ENCODE measurements at regions not wholly inside any gene's neighbourhood (a gene's known extent, or its start where the extent isn't known, plus 50 kb on each side); places are given as distances from the start of the nearest gene placed in this dataset.

DNA sequence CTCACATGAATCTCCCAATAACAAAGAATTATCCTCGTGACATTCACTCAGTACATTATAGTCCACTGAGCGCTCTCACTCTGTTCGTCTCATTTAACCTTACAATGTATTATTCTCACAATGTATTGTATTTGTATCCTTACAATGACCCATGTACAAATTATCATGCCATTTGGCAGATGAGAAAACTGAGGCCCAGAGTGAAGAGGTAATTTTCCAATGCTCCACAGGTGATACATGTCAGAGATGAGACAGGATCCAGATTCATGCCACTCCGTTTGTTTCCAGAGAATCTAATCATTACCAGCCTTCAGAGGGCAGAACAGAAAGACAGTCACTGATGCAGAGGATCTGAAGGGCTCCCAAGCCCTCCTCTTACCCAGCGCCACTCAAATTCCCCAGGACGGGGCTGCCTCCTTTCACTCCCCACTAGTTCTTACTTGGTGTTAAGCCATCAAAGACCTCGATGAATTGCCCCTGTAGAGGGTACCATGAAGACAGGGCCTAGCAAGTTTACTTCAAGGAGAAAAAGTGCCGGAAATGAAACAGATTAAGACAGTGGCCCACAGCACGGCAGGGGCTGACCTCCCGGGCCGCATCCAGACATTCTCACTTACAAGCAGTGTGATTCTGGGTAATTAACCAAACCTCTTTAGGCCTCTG, 98.4 kb upstream of the MBOAT2 start:
- Histone ChIP-seq H3K4me3 (ENCODE audit: low read length in 2 of 2) (no peak overlapping the region), H3K18ac (ENCODE audit: low read length) (no peak overlapping the region), H2BK120ac (ENCODE audit: low read depth, low read length) (no peak overlapping the region), H3K27ac (replicated peaks; ENCODE audit: low read length) (no peak overlapping the region), H3K23ac (ENCODE audit: low read depth, low read length, poor library complexity) (no peak overlapping the region), H3K4me2 (ENCODE audit: insufficient read depth, low read length, poor library complexity, severe bottlenecking) (no peak overlapping the region), H4K91ac (ENCODE audit: low read depth, low read length, poor library complexity) (no peak overlapping the region), H2AFZ (ENCODE audit: low read length) (no peak overlapping the region), H3K14ac (ENCODE audit: low read length) (no peak overlapping the region), H2BK5ac (ENCODE audit: low read length) (no peak overlapping the region), H3K79me1 (ENCODE audit: low read depth, low read length) (peaks cover 1% of the 10 kb centered on the region), H3K27me3 (ENCODE audit: control insufficient read depth in 3 of 3, insufficient read depth in 3 of 3, low read depth in 1 of 3, low read length in 3 of 3) (peaks cover 0 to 20% (median 9%) of the 10 kb centered on the region in 3 experiments), H4K8ac (ENCODE audit: low read depth, low read length) (no peak overlapping the region), H3K9ac (ENCODE audit: low read depth, low read length, poor library complexity) (no peak overlapping the region), H3K9me3 (replicated peaks in 1 of 2; ENCODE audit: control insufficient read depth in 2 of 2, insufficient read depth in 1 of 2, low read depth in 1 of 2, low read length in 2 of 2) (no peaks in the 10 kb centered on the region), H2AK5ac (ENCODE audit: low read depth, low read length) (no peak overlapping the region), H3K4me1 (ENCODE audit: control insufficient read depth in 2 of 2, insufficient read depth in 1 of 2, low read depth in 1 of 2, low read length in 2 of 2) (peaks cover 0 to 6% of the 10 kb centered on the region in 2 donors), H3K4ac (ENCODE audit: low read length) (no peak overlapping the region), H2BK12ac (ENCODE audit: low read length) (no peak overlapping the region), H3K36me3 (replicated peaks in 1 of 2; ENCODE audit: control insufficient read depth in 2 of 2, insufficient read depth in 2 of 2, low read length in 2 of 2) (no peaks in the 10 kb centered on the region), H2BK15ac (ENCODE audit: low read length) (no peak overlapping the region)
- no peak for DNase-seq (ENCODE audit: low spot score)
- no CpG with 5 or more reads among the region's 11 CpGs for WGBS, 2 donors (ENCODE audit: extremely low coverage in 2 of 2, insufficient read length in 2 of 2, insufficient replicate concordance in 1 of 2)

DNA sequence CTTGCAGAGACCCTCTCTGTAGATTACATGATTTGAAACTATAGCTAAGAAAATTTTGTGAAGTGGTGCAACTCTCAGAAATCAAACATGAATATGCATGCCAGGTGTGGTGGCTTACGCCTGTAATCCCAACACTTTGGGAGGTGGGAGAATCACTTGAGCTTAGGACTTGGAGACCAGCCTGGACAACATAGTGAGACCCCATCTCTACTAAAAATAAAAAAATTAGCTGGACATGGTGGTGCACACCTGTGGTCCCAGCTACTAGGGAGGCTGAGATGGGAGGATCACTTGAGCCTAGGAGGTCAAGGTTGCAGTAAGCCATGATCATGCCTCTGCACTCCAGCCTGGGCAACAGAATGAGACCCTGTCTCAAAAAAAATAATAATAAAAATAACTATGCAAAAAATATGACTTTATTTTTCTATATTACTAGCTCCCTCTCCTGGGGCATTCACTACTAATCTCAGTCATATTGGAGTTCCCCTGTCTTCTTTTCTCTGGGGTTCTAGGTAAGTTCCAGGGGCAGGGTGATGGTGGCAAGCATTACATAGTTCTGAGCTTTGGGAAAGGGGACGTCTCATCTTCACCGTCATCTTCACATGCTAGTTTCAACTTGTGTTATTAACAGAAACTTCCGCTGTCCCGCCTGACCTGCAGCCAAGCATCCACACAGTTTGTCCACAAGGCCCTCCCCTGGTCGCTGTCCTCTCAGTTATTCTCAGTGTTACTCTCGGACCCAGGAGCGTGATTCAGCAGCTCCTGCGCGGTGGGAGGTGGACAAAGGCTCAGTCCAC, 96.8 kb upstream of the MBOAT2 start:
- H4K8ac ChIP-seq (ENCODE audit: low read depth, low read length): no peak overlapping the region
- H3K36me3 ChIP-seq (replicated peaks in 1 of 2; ENCODE audit: control insufficient read depth in 2 of 2, insufficient read depth in 2 of 2, low read length in 2 of 2): no peaks in the 10 kb centered on the region
- no peak overlapping the region for H4K91ac ChIP-seq (ENCODE audit: low read depth, low read length, poor library complexity)
- no peak overlapping the region for H2BK12ac ChIP-seq (ENCODE audit: low read length)
- H2AK5ac ChIP-seq (ENCODE audit: low read depth, low read length): no peak overlapping the region
- no peak overlapping the region for H3K4me2 ChIP-seq (ENCODE audit: insufficient read depth, low read length, poor library complexity, severe bottlenecking)
- no peak overlapping the region for H3K27ac ChIP-seq (replicated peaks; ENCODE audit: low read length)
- H2BK120ac ChIP-seq (ENCODE audit: low read depth, low read length): no peak overlapping the region
- peaks cover 1 to 10% of the 10 kb centered on the region in 2 donors for H3K4me1 ChIP-seq (ENCODE audit: control insufficient read depth in 2 of 2, insufficient read depth in 1 of 2, low read depth in 1 of 2, low read length in 2 of 2)
- H3K14ac ChIP-seq (ENCODE audit: low read length): no peak overlapping the region
- H2AFZ ChIP-seq (ENCODE audit: low read length): no peak overlapping the region
- no peak overlapping the region for H3K23ac ChIP-seq (ENCODE audit: low read depth, low read length, poor library complexity)
- H3K9me3 ChIP-seq (replicated peaks in 1 of 2; ENCODE audit: control insufficient read depth in 2 of 2, insufficient read depth in 1 of 2, low read depth in 1 of 2, low read length in 2 of 2): no peaks in the 10 kb centered on the region
- no peak overlapping the region for H2BK5ac ChIP-seq (ENCODE audit: low read length)
- no peak overlapping the region for H3K18ac ChIP-seq (ENCODE audit: low read length)
- no peak overlapping the region for H3K4ac ChIP-seq (ENCODE audit: low read length)
- H3K79me1 ChIP-seq (ENCODE audit: low read depth, low read length): peaks cover 1% of the 10 kb centered on the region
- peaks cover 0 to 13% (median 9%) of the 10 kb centered on the region in 3 experiments for H3K27me3 ChIP-seq (ENCODE audit: control insufficient read depth in 3 of 3, insufficient read depth in 3 of 3, low read depth in 1 of 3, low read length in 3 of 3)
- WGBS, 2 donors (ENCODE audit: extremely low coverage in 2 of 2, insufficient read length in 2 of 2, insufficient replicate concordance in 1 of 2): no CpG with 5 or more reads among the region's 10 CpGs
- H3K4me3 ChIP-seq (ENCODE audit: low read length in 2 of 2): no peak overlapping the region
- no peak overlapping the region for H3K9ac ChIP-seq (ENCODE audit: low read depth, low read length, poor library complexity)
- no peak overlapping the region for H2BK15ac ChIP-seq (ENCODE audit: low read length)
- no peak for DNase-seq (ENCODE audit: low spot score)

DNA sequence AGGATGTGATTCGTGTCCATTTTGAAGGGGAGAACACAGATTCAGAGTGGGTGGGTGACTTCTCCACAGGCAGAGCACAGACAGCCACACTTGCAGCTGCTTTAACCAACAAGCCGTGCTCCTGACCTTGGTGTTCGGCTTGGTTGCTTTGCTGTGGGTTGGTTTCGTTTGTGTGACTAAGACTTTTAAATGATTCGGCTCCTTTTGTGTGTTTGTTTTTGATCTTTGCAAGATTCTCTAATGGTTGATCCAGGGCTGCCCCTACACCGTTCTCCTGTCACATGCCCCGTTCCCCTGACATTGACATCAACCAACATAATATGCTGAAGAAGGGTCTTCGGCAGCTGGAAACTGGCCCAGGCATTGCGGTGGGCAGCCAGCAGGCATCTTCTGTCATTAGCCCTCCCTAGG, 95.9 kb upstream of the MBOAT2 start:
- H3K23ac ChIP-seq (ENCODE audit: low read depth, low read length, poor library complexity): no peak overlapping the region
- H3K4me2 ChIP-seq (ENCODE audit: insufficient read depth, low read length, poor library complexity, severe bottlenecking): no peak overlapping the region
- H3K27me3 ChIP-seq (ENCODE audit: control insufficient read depth in 3 of 3, insufficient read depth in 3 of 3, low read depth in 1 of 3, low read length in 3 of 3): peaks cover 0 to 17% (median 9%) of the 10 kb centered on the region in 3 experiments
- no peak overlapping the region for H3K4ac ChIP-seq (ENCODE audit: low read length)
- H2BK120ac ChIP-seq (ENCODE audit: low read depth, low read length): no peak overlapping the region
- no peak for DNase-seq (ENCODE audit: low spot score)
- H3K36me3 ChIP-seq (replicated peaks in 1 of 2; ENCODE audit: control insufficient read depth in 2 of 2, insufficient read depth in 2 of 2, low read length in 2 of 2): no peaks in the 10 kb centered on the region
- H2AFZ ChIP-seq (ENCODE audit: low read length): peak overlapping the region; percentile 73
- H3K14ac ChIP-seq (ENCODE audit: low read length): no peak overlapping the region
- WGBS, 2 donors (ENCODE audit: extremely low coverage in 2 of 2, insufficient read length in 2 of 2, insufficient replicate concordance in 1 of 2): no CpG with 5 or more reads among the region's 9 CpGs
- no peak overlapping the region for H4K91ac ChIP-seq (ENCODE audit: low read depth, low read length, poor library complexity)
- peaks cover 0 to under 1% of the 10 kb centered on the region in 2 donors for H3K9me3 ChIP-seq (replicated peaks in 1 of 2; ENCODE audit: control insufficient read depth in 2 of 2, insufficient read depth in 1 of 2, low read depth in 1 of 2, low read length in 2 of 2)
- no peak overlapping the region for H3K9ac ChIP-seq (ENCODE audit: low read depth, low read length, poor library complexity)
- no peak overlapping the region for H3K18ac ChIP-seq (ENCODE audit: low read length)
- no peak overlapping the region for H2BK5ac ChIP-seq (ENCODE audit: low read length)
- peaks cover 1% of the 10 kb centered on the region for H3K79me1 ChIP-seq (ENCODE audit: low read depth, low read length)
- no peak overlapping the region for H2BK15ac ChIP-seq (ENCODE audit: low read length)
- H3K4me3 ChIP-seq (ENCODE audit: low read length in 2 of 2): no peak overlapping the region
- peaks cover 1 to 12% of the 10 kb centered on the region in 2 donors for H3K4me1 ChIP-seq (ENCODE audit: control insufficient read depth in 2 of 2, insufficient read depth in 1 of 2, low read depth in 1 of 2, low read length in 2 of 2)
- no peak overlapping the region for H2AK5ac ChIP-seq (ENCODE audit: low read depth, low read length)
- H3K27ac ChIP-seq (replicated peaks; ENCODE audit: low read length): no peak overlapping the region
- no peak overlapping the region for H2BK12ac ChIP-seq (ENCODE audit: low read length)
- H4K8ac ChIP-seq (ENCODE audit: low read depth, low read length): no peak overlapping the region

DNA sequence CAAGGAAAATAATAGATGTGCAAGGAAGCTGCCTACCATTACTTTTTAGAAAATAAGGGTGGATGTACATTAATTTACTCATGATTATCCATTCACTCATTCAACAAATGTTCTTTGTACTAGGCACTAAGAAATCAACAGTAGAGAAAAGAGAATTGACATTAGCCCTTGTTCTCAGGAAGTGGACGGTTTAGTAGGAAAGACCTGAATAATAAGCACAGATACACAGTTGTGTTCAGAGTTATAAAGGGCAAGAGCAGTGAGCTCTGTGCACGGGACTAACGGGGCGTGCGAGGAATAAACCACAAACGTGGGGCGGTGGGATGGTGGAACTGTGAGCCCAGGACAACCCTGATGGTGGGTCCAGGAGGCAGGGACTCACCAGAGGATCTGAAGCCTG, 94.4 kb upstream of the MBOAT2 start:
- Histone ChIP-seq H2BK120ac (ENCODE audit: low read depth, low read length) (no peak overlapping the region), H3K4me1 (ENCODE audit: control insufficient read depth in 2 of 2, insufficient read depth in 1 of 2, low read depth in 1 of 2, low read length in 2 of 2) (peaks cover 1 to 11% of the 10 kb centered on the region in 2 donors), H2AFZ (ENCODE audit: low read length) (no peak overlapping the region), H3K4ac (ENCODE audit: low read length) (no peak overlapping the region), H2BK15ac (ENCODE audit: low read length) (no peak overlapping the region), H3K27ac (replicated peaks; ENCODE audit: low read length) (no peak overlapping the region), H3K36me3 (replicated peaks in 1 of 2; ENCODE audit: control insufficient read depth in 2 of 2, insufficient read depth in 2 of 2, low read length in 2 of 2) (no peaks in the 10 kb centered on the region), H3K4me2 (ENCODE audit: insufficient read depth, low read length, poor library complexity, severe bottlenecking) (no peak overlapping the region), H3K14ac (ENCODE audit: low read length) (no peak overlapping the region), H2BK12ac (ENCODE audit: low read length) (no peak overlapping the region), H3K9ac (ENCODE audit: low read depth, low read length, poor library complexity) (no peak overlapping the region), H3K4me3 (ENCODE audit: low read length in 2 of 2) (no peak overlapping the region), H3K9me3 (replicated peaks in 1 of 2; ENCODE audit: control insufficient read depth in 2 of 2, insufficient read depth in 1 of 2, low read depth in 1 of 2, low read length in 2 of 2) (peaks cover 0 to 2% of the 10 kb centered on the region in 2 donors), H2AK5ac (ENCODE audit: low read depth, low read length) (no peak overlapping the region), H3K23ac (ENCODE audit: low read depth, low read length, poor library complexity) (no peak overlapping the region), H4K8ac (ENCODE audit: low read depth, low read length) (no peak overlapping the region), H3K18ac (ENCODE audit: low read length) (no peak overlapping the region), H2BK5ac (ENCODE audit: low read length) (no peak overlapping the region), H3K27me3 (ENCODE audit: control insufficient read depth in 3 of 3, insufficient read depth in 3 of 3, low read depth in 1 of 3, low read length in 3 of 3) (peaks cover 0 to 12% (median 0%) of the 10 kb centered on the region in 3 experiments), H3K79me1 (ENCODE audit: low read depth, low read length) (peaks cover 1% of the 10 kb centered on the region), H4K91ac (ENCODE audit: low read depth, low read length, poor library complexity) (no peak overlapping the region)
- DNase-seq (ENCODE audit: low spot score): no peak
- WGBS, 2 donors (ENCODE audit: extremely low coverage in 2 of 2, insufficient read length in 2 of 2, insufficient replicate concordance in 1 of 2): no CpG with 5 or more reads among the region's 7 CpGs

Measured in neuronal stem cell (in vitro differentiated cells).